Left renal cortex interstitium (tissue), 4 donors: ENCODE measurements at regions not wholly inside any gene's neighbourhood (a gene's known extent, or its start where the extent isn't known, plus 50 kb on each side); places are given as distances from the start of the nearest gene placed in this dataset.
"Not testable (repeated sequence)": the region's sequence is repeated elsewhere in the genome, so short reads cannot be mapped to it uniquely, and the experiment has no call there.

Experiments
- DNase-seq, 4 donors: peaks; one replicate each; pipeline ENCODE4 v3.0.0-alpha.2; 2013; ENCODE audit warnings: low read depth in 4 of 4, low spot score in 2 of 4, missing footprints in 1 of 4

GRCh38 chr1:41994195-41994894, 75.6 kb upstream of the HIVEP3 start:
- no peak for DNase-seq

GRCh38 chr1:41983451-41983850, 64.7 kb upstream of the HIVEP3 start:
- DNase-seq = no peak

GRCh38 chr1:41981796-41982195, 63.1 kb upstream of the HIVEP3 start:
- no peak for DNase-seq

- DNase-seq = no peak
Observed at GRCh38 chr1:41980827-41981653, 62.3 kb upstream of the HIVEP3 start.

GRCh38 chr1:41978986-41979385, 60.3 kb upstream of the HIVEP3 start:
- DNase-seq = no peak

GRCh38 chr1:41977326-41977725, 58.6 kb upstream of the HIVEP3 start:
- no peak for DNase-seq

- DNase-seq = no peak
Observed at GRCh38 chr1:41976671-41977070, 57.9 kb upstream of the HIVEP3 start.

- DNase-seq = no peak
Observed at GRCh38 chr1:41975850-41976569, 57.3 kb upstream of the HIVEP3 start.

GRCh38 chr1:41975121-41975520, 56.4 kb upstream of the HIVEP3 start:
- DNase-seq = no peak

GRCh38 chr1:41968557-41968956, 49.8 kb upstream of the HIVEP3 start:
- not testable (repeated sequence) for DNase-seq
